Endodermal cell (in vitro differentiated cells): ENCODE measurements at regions not wholly inside any gene's neighbourhood (a gene's known extent, or its start where the extent isn't known, plus 50 kb on each side); places are given as distances from the start of the nearest gene placed in this dataset.

Source experiments
- DNase-seq: peaks from one replicate; pipeline ENCODE4 v3.0.0-alpha.2; 2017
- H3K27ac ChIP-seq: 2 replicates; pipeline ENCODE4 v1.5.1; 2013; ENCODE audit warnings: mild to moderate bottlenecking, low read depth, low read length, moderate library complexity
- H3K27me3 ChIP-seq: 2 replicates; pipeline ENCODE4 v1.6.1; 2013; ENCODE audit warnings: mild to moderate bottlenecking, low read length, moderate library complexity; ENCODE audit not compliant: insufficient read depth, control insufficient read depth, poor library complexity, severe bottlenecking
- H3K36me3 ChIP-seq: 2 replicates; pipeline ENCODE4 v1.7.0; 2013; ENCODE audit warnings: mild to moderate bottlenecking, low read length, moderate library complexity; ENCODE audit not compliant: control insufficient read depth, insufficient read depth
- H3K4me1 ChIP-seq: one replicate; pipeline ENCODE4 v1.7.0; 2013; ENCODE audit warnings: low read length; ENCODE audit not compliant: control insufficient read depth, insufficient read depth
- H3K4me3 ChIP-seq: 2 replicates; pipeline ENCODE4 v1.5.1; 2013; ENCODE audit warnings: mild to moderate bottlenecking, low read length, moderate library complexity
- H3K9ac ChIP-seq: 2 replicates; pipeline ENCODE4 v1.6.1; 2013; ENCODE audit warnings: mild to moderate bottlenecking, low read length, moderate library complexity; ENCODE audit not compliant: poor library complexity, severe bottlenecking; ENCODE audit errors: extremely low read depth
- H3K9me3 ChIP-seq: 2 replicates; pipeline ENCODE4 v1.6.1; 2013; ENCODE audit warnings: mild to moderate bottlenecking, low read length, moderate library complexity; ENCODE audit not compliant: control insufficient read depth
- H3K27ac Mint-ChIP-seq: 2 replicates; pipeline ENCODE4 v1.8.0; 2020; ENCODE audit warnings: mixed read lengths
- H3K27me3 Mint-ChIP-seq: 2 replicates; pipeline ENCODE4 v1.8.0; 2021; ENCODE audit warnings: mild to moderate bottlenecking, mixed read lengths; ENCODE audit not compliant: insufficient read depth
- H3K36me3 Mint-ChIP-seq: 2 replicates; pipeline ENCODE4 v1.8.0; 2020; ENCODE audit warnings: low read depth, mixed read lengths
- H3K4me1 Mint-ChIP-seq: 2 replicates; pipeline ENCODE4 v1.8.0; 2020; ENCODE audit warnings: mixed read lengths
- H3K4me3 Mint-ChIP-seq: 2 replicates; pipeline ENCODE4 v1.8.0; 2020; ENCODE audit warnings: mild to moderate bottlenecking, moderate library complexity, mixed read lengths
- H3K9me3 Mint-ChIP-seq: 2 replicates; pipeline ENCODE4 v1.8.0; 2020; ENCODE audit warnings: mild to moderate bottlenecking, mixed read lengths
- CTCF ChIP-seq: fragments of 200-600 bp; sonication (generic); conservative IDR thresholded peaks from 2 replicates; pipeline ENCODE4 v1.5.0; 2021; ENCODE audit warnings: antibody characterized with exemption, mild to moderate bottlenecking
- WGBS, 2 experiments: methylation state at CpG; one replicate each; pipeline versions ENCODE4 v1.1.5 to v1.1.7; 2013; ENCODE audit warnings: missing lambda C conversion rate in 2 of 2, mixed read lengths in 1 of 2; ENCODE audit not compliant: insufficient coverage in 1 of 2, insufficient read length in 1 of 2; 5-methylcytosine and 5-hydroxymethylcytosine counted together

DNA sequence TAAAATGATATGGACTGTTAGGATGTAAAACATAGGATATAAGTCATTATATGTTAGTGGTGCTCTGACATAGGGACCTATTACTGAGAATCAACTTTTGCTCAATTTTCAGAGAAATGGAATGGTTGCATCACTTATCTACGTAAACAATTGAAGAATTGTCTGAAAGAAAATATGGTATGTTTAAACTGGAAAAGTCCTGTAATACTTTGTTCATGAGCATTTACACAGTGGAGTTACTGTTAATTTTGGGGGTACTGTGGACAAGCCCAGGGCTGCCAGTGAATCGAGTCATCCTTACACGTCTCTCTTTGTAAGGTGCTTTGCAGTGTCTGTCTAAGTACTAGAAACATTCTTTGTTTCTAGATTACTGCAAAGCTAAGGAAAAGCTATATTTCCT lies 152.0 kb downstream of the ZNF22 start:
- Mint-ChIP-seq H3K27ac (no peak overlapping the region), H3K27me3 (no peaks in the 10 kb centered on the region), H3K4me3 (no peak overlapping the region), H3K9me3 (peaks cover 2% of the 10 kb centered on the region), H3K4me1 (peaks cover 11% of the 10 kb centered on the region), H3K36me3 (no peaks in the 10 kb centered on the region)
- H3K27ac ChIP-seq = no peak overlapping the region
- no peaks in the 10 kb centered on the region for H3K27me3 ChIP-seq
- H3K9me3 ChIP-seq = no peaks in the 10 kb centered on the region
- WGBS, 2 experiments = 88 to 89% methylated on average over 1 to 3 of the region's 3 CpGs
- H3K4me1 ChIP-seq = no peaks in the 10 kb centered on the region
- no peaks in the 10 kb centered on the region for H3K36me3 ChIP-seq
- H3K4me3 ChIP-seq = no peak overlapping the region
- no peak overlapping the region for H3K9ac ChIP-seq
- DNase-seq = no peak
- no peak for TF ChIP-seq CTCF

- 79 to 100% methylated on average over 3 of the region's 3 CpGs for WGBS, 2 experiments
- no peaks in the 10 kb centered on the region for H3K27me3 Mint-ChIP-seq
These were observed 153.8 kb downstream of the ZNF22 start for GRCh38 chr10:45154502-45154901.

DNA sequence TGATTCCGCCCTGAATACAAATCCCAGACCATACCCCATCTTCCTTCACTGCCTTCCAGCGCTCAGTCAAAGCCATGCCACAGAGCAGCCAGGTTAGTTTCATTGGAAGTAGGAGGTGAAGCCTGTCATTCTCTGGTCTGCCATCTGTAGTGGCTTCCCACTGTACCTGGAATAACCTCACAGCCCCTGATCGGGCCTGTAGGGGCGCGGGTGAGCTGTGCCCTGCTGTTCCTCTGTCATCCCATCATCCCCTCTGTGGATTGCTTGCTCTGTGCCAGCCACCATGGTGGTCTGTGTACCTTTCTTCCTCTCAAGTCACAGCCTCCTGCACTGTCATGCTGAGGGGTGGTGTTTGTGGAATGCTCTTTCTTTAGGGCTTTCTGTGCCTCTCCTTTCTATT lies 155.1 kb downstream of the ZNF22 start:
- H3K27me3 ChIP-seq = no peaks in the 10 kb centered on the region
- Mint-ChIP-seq H3K36me3 (no peaks in the 10 kb centered on the region), H3K9me3 (no peaks in the 10 kb centered on the region), H3K4me3 (no peak overlapping the region), H3K4me1 (no peaks in the 10 kb centered on the region), H3K27ac (no peak overlapping the region), H3K27me3 (no peaks in the 10 kb centered on the region)
- H3K4me1 ChIP-seq = no peaks in the 10 kb centered on the region
- TF ChIP-seq CTCF = peak; percentile 60
- no peak overlapping the region for H3K27ac ChIP-seq
- 83 to 93% methylated on average over 4 to 5 of the region's 5 CpGs for WGBS, 2 experiments
- no peak overlapping the region for H3K9ac ChIP-seq
- peak; percentile 64 for DNase-seq
- no peaks in the 10 kb centered on the region for H3K9me3 ChIP-seq
- no peak overlapping the region for H3K4me3 ChIP-seq
- H3K36me3 ChIP-seq = no peaks in the 10 kb centered on the region

More at GRCh38 chr10:45154502-45154901, 153.8 kb downstream of the ZNF22 start:
- no peaks in the 10 kb centered on the region for H3K36me3 ChIP-seq
- Mint-ChIP-seq H3K27ac (no peak overlapping the region), H3K9me3 (peaks cover 2% of the 10 kb centered on the region), H3K4me3 (no peak overlapping the region), H3K4me1 (peaks cover 4% of the 10 kb centered on the region), H3K36me3 (no peaks in the 10 kb centered on the region)
- TF ChIP-seq CTCF = no peak
- H3K27ac ChIP-seq = no peak overlapping the region
- no peaks in the 10 kb centered on the region for H3K9me3 ChIP-seq
- H3K27me3 ChIP-seq = no peaks in the 10 kb centered on the region
- DNase-seq = no peak
- H3K4me3 ChIP-seq = no peak overlapping the region
- no peaks in the 10 kb centered on the region for H3K4me1 ChIP-seq
- no peak overlapping the region for H3K9ac ChIP-seq
